GM12891 (cell line): ENCODE measurements at regions not wholly inside any gene's neighbourhood (a gene's known extent, or its start where the extent isn't known, plus 50 kb on each side); places are given as distances from the start of the nearest gene placed in this dataset.

Source experiments
- DNase-seq: peaks from one replicate; pipeline ENCODE4 v3.0.0; 2011; ENCODE audit warnings: low spot score; ENCODE audit not compliant: insufficient read length
- FAIRE-seq: peaks from 2 replicates; lab custom pipeline; 2011; peaks lifted over from hg19 to GRCh38; lab: Jason Lieb, UNC
- PAX5 ChIP-seq: IDR thresholded peaks from 2 replicates; pipeline ENCODE4 v1.6.1; 2011; ENCODE audit warnings: low read length, moderate library complexity, mild to moderate bottlenecking; ENCODE audit not compliant: insufficient read depth, severe bottlenecking
- POLR2A ChIP-seq: IDR thresholded peaks from 2 replicates; pipeline ENCODE4 v1.6.1; 2011; ENCODE audit warnings: low read depth, low read length, control low read depth
- POLR2AphosphoS5 ChIP-seq: IDR thresholded peaks from 2 replicates; pipeline ENCODE4 v1.6.1; 2011; ENCODE audit warnings: low read depth, low read length, control low read depth
- POU2F2 ChIP-seq: IDR thresholded peaks from 2 replicates; pipeline ENCODE4 v1.6.1; 2011; ENCODE audit warnings: low read depth, mild to moderate bottlenecking, control low read depth, low read length, moderate library complexity
- SPI1 ChIP-seq: IDR thresholded peaks from 2 replicates; pipeline ENCODE4 v1.6.1; 2011; ENCODE audit warnings: low read depth, low read length, control low read depth
- TAF1 ChIP-seq: IDR thresholded peaks from 2 replicates; pipeline ENCODE4 v1.6.1; 2011; ENCODE audit warnings: low read depth, low read length, control low read depth

DNA sequence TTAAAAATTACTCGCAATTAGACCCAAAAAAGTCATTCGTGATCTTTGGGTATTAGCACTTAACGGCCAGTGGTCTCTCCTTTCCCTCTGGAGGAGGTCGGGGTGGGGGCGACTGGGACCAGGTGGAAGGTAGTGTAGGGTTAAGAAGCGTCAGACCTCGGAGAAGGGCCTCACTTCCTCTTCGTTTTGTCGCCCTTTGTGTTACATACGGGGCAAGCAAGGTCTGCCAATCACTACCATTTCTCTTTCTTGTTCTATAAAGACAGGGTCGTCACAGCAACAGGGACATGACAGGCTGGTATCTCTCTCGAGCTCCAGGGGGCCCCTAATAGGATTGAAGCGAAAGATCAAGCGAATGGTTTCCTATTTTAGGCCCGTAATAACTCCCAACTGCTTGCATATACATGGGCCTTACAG is 136.6 kb downstream of the INSIG2 start:
- DNase-seq (no peak), FAIRE-seq (peak; percentile 90)
- TF ChIP-seq TAF1 (no peak), SPI1 (peak; percentile 78), PAX5 (no peak), POLR2AphosphoS5 (no peak)

DNA sequence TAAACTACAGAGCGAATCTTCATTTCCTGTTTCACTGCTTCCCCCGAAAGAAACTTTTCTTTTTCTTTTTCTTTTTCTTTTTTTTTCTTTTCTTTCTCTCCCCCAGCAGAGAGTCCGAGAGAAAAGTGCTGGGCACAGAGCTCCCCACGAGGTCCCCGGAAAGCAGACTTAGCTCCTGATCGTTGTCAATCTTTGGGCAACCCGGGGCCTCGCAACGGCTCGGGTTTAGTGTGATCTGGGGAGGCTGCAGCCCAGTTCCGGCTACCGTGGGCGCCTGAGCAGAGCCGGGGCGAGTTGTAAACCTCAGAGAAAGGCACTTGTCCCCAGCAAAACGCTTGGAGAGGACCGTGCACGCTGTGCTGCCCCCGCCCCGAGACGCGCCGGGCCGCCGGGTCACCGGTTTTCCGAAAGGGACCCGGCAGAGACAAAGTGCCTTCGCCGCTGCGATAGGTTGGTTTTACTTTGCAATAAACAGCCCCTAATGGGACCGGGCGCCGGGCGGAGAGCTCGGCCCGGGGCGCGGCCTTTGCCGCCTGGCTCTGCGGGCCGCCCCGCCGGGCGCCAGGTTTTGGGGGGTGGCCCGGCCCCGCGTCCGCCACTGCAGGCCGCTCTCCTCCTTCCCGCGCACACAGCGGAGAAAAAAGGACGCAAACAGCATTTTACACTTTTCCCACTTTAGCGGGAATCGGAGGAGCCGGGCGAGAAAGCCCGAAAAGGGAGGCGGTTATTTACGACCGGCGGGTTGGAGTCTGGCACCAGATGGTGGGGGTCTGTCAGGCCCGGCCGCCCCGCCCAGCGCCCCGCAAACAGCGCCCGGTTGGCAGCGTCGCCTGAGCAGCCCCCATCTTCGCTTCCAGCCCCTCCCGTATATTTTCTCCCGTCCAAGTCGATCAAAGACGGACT is 136.0 kb downstream of the INSIG2 start:
- TF ChIP-seq POLR2A: no peak
- 0 out of 2 replicates have a peak, but pooled peaks have one; percentile 26 for TF ChIP-seq SPI1
- peak; percentile 78 for FAIRE-seq
- peak; percentile 41 for DNase-seq

DNA sequence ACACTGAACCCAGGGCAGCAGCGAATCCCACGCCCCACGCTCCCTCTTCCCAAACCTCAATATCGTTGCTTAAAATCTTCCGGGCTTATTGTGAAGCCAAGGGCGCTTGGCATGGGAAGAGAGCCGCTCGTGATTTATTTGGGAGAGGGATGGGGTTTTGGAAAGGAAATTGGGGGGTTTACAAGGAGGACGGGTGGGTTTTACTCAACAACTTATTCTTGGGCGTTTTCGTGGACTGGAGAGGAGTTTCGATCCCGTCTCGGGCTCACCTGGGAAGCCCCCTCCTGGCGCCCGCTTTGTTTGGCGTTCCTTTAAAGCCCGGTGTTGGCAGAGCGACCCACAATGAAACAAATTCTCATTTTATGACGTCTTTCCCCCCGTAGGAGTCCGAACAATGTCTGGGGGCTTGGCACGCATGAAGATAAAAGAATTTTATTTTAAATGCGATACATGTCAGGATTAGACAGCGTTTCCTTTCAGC is 135.3 kb downstream of the INSIG2 start:
- no peak for TF ChIP-seq SPI1
- no peak for TF ChIP-seq POLR2A
- DNase-seq: no peak
- FAIRE-seq: no peak

DNA sequence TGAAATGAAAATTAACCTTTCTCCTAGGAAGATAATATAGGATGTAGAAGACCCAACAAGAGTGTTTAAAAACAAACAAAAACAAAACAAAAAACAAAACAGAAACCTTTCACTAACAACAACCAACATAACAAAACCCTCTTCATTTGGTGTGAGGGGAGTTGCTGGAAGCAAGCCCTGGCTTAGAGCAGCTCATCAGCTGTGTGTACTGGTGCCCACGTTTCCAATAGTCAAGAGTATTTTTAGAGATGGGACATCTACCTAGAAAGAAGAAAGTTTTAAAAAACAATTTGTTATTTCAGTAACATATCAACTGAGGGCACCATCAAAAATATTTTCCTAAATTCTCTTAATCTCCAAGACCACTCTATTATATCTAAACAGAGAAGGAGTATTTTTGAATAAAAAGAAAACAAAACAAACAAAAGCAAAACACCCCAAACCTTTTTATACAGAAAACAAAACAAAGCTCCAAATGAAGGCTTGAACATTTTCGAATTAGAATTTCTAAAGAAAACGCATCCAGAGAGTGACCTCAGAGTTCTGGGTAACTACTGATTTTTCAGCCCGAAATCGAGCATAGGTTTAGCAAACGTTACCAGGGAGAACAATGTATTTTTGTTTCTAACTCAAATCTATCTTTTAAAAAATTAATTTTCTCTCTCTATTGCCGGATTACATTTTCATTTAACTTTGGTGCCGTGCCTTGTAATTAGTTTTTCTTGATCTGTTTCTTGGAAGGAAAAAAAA is 134.6 kb downstream of the INSIG2 start:
- DNase-seq (no peak), FAIRE-seq (no peak)
- TF ChIP-seq SPI1: no peak
- no peak for TF ChIP-seq PAX5
- TF ChIP-seq POU2F2: no peak
- no peak for TF ChIP-seq POLR2AphosphoS5
- no peak for TF ChIP-seq TAF1
- TF ChIP-seq POLR2A: no peak

DNA sequence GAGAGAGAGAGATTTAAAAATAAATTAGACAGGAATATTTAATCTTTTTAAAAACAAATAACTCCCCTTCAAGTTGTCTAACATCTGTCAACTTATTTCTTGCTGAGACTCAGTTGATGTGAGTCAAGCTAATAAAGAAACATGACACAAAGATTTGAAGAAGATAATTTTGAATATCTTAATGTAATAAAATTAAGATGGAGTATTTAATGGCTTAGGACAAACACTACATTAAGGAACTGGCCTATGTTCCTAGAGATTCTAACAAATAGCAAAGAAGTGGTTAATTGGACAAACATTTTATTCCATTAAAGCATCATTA is 134.0 kb downstream of the INSIG2 start:
- TF ChIP-seq POU2F2 (no peak), TAF1 (no peak), SPI1 (no peak), POLR2A (no peak), PAX5 (no peak), POLR2AphosphoS5 (no peak)
- FAIRE-seq: no peak

DNA sequence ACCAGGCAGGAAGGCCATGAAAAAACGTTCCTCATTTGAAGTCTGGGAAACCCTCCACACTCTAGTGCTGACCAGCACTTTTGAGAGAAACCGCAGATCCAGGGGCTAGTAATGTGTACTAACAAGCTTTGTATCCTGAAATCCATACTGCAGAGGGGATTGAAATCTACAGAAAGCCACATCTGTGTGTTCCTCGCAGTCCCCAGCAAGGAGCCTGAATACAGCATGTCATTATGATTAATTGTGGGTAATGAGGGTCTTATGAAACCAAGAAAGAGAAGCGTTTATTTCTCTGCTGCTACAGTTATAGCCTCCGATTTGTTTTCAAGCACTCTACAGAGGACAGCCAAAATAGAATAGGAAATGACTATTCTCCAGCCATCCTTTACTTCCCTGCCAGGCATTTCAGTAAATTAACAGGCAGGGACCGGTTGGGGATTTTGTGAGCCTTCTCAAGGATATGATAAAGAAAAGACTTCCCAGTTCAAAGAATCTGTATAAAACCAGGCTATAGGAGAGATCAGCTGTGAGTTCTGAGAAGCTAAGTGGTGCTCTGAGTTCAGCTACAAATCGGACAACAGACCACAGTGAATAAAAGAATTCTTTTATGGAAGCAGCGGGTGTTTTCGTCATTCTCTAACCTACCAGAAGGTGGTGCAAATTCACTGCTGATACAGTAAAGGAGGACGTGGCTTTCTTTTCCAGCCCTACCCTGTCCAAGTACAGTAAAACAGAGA is 133.4 kb downstream of the INSIG2 start:
- DNase-seq: no peak
- peak; percentile 84 for FAIRE-seq
- TF ChIP-seq PAX5: no peak
- no peak for TF ChIP-seq TAF1
- TF ChIP-seq POLR2A: no peak
- no peak for TF ChIP-seq POU2F2
- no peak for TF ChIP-seq POLR2AphosphoS5
- no peak for TF ChIP-seq SPI1

More for the DNA sequence above, 134.0 kb downstream of the INSIG2 start:
- DNase-seq: no peak

DNA sequence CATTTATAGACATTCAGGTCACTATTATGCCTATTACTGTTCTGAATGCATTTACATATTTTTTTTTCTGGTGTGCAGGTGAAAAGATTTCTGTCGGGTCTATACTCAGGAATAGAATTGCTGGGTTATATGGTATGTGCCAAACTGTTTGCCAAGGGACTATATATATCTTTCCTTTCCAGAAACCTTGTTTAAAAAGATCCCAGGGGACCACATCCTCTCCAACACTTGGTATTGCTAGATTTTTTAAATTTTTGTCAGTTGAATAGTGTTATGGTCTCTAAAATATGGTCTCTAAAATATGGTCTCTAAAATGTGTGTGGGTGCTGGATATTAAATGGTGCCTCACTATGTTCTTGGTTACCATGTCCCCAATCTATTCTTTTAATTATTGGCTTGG is 131.3 kb downstream of the INSIG2 start:
- no peak for DNase-seq
- no peak for FAIRE-seq
- TF ChIP-seq POU2F2: no peak

DNA sequence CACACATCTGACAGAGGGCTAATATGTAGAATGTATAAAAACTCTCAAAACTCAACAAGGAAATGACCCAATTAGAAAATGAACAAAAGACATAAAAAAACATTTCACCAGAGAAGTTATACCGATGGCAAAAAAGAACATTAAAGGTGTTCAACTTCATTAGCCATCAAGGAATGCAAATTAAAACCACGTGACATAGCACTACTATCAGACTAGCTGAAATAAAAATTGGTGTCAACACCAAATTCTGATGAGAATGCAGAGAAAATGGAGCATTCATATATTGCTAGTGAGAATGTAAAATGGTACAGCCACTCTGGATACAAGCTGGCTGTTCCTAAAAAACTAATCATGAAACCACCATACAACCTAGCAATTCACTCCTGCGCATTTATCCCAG is 128.0 kb downstream of the INSIG2 start:
- FAIRE-seq: no peak
- no peak for DNase-seq
- TF ChIP-seq TAF1 (no peak), POU2F2 (no peak), POLR2AphosphoS5 (no peak), PAX5 (no peak), SPI1 (no peak), POLR2A (no peak)

DNA sequence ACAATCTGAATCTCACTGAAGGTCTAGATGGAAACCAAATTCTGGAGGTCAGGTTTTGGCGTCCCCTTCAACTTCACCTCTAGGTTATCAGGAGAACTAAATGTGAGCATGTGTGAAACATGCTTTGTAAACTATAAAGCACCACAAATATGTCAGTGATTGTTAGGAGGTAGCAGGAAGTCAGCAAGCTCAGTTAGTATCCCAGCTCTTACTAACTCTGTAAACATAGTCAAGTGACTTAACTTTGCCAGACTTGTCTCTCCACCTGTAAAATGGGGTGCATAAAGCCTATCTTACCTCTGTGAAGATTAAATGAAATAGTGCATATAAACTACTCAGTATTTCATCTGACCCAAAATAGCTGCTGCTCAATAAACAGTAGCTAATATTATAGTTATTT is 121.5 kb downstream of the INSIG2 start:
- FAIRE-seq (no peak), DNase-seq (no peak)
- no peak for TF ChIP-seq PAX5
- no peak for TF ChIP-seq POU2F2
- no peak for TF ChIP-seq POLR2A
- no peak for TF ChIP-seq SPI1
- TF ChIP-seq POLR2AphosphoS5: no peak
- no peak for TF ChIP-seq TAF1

DNA sequence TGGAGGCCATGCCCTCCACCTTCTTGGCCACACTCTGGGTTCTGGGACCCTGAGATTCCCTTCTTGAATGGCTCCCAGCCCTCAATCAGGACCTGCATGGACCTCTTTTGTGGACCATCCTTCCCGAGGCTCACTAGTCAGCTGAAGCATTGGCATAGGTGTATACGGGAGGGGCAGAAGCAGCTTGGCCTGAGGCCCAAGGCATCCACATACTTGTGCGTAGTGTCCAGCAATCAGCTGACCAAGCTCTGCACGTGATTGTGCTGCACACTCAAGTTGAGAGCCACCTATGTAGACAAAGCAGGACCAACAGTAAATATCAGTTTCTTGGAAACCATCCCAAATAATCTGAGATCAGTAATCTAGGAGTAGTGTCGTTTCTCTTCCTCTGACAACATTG is 119.6 kb downstream of the INSIG2 start:
- DNase-seq: no peak
- no peak for FAIRE-seq
- TF ChIP-seq POLR2AphosphoS5 (no peak), TAF1 (no peak), SPI1 (no peak), PAX5 (no peak), POLR2A (no peak), POU2F2 (no peak)
